Coronary artery (tissue), 2 donors: ENCODE measurements at regions not wholly inside any gene's neighbourhood (a gene's known extent, or its start where the extent isn't known, plus 50 kb on each side); places are given as distances from the start of the nearest gene placed in this dataset.
"Not testable (repeated sequence)": the region's sequence is repeated elsewhere in the genome, so short reads cannot be mapped to it uniquely, and the experiment has no call there.

Experiments used
- DNase-seq: peaks from one replicate; pipeline ENCODE4 v3.0.0-alpha.2; 2017; ENCODE audit warnings: low spot score
- H3K27ac ChIP-seq, 2 donors: fragments of 200-600 bp; sonication (generic); one replicate each; pipeline ENCODE4 v1.5.1; 2016 to 2019
- H3K4me3 ChIP-seq: fragments of 200-600 bp; sonication (generic); 2 replicates; pipeline ENCODE4 v1.5.1; 2016; ENCODE audit warnings: mild to moderate bottlenecking, moderate library complexity
- CTCF ChIP-seq: fragments of 200-600 bp; sonication (generic); IDR thresholded peaks from one replicate; pipeline ENCODE4 v1.5.1; 2019; ENCODE audit warnings: antibody characterized with exemption

DNA sequence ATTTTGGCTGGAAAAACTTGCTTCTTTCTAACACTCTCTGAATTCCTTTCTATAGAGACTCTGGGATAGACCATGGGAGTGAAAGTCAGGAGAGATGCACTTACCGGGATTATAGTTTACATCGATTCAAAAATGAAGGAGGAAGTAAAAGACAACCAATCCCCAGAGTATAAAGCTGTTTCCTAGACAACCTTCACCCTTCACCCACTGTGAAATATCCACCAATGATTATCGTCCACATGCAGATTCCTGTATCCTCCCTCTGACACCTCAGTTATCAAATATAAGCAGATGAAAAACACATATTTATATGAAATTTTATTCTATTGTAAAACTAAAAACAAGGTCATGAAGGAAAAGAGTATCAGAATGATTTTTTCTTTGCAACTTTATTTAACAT is 258.8 kb upstream of the GK2 start:
- Histone ChIP-seq H3K4me3 (no peak overlapping the region), H3K27ac (no peak overlapping the region)
- no peak for TF ChIP-seq CTCF
- no peak for DNase-seq

- Histone ChIP-seq H3K4me3 (no peak overlapping the region), H3K27ac (no peak overlapping the region)
- no peak for DNase-seq
- no peak for TF ChIP-seq CTCF
Measured at GRCh38 chr4:79666112-79666511, 258.1 kb upstream of the GK2 start.

GRCh38 chr4:79663865-79664264 is 255.8 kb upstream of the GK2 start:
- Histone ChIP-seq H3K27ac (no peak overlapping the region), H3K4me3 (no peak overlapping the region)
- no peak for DNase-seq
- TF ChIP-seq CTCF, result no peak

GRCh38 chr4:79663141-79663540 is 255.1 kb upstream of the GK2 start:
- no peak for TF ChIP-seq CTCF
- H3K4me3 ChIP-seq, result no peak overlapping the region
- no peak overlapping the region for H3K27ac ChIP-seq
- no peak for DNase-seq

DNA sequence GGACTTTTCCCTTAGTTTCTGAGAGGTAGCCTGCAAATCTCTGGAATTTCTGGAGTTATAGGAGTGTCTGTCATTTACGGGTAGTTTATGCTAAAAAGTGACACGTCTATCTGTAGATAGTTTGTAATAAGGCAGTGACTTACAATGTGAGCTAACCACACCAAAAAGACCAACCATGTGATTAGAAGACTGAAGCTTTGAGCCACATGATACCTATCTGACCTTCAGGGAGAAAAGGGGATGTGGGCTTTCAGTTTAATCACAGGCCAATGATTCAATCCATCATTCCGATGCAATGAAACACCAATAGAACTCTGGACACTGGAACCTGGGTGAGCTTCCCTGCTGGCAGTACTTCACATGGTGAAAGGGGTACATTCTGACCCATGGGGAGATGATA is 254.6 kb upstream of the GK2 start:
- TF ChIP-seq CTCF, result no peak
- DNase-seq, result no peak
- no peak overlapping the region for H3K4me3 ChIP-seq
- H3K27ac ChIP-seq, result no peak overlapping the region

- TF ChIP-seq CTCF, result no peak
- DNase-seq, result no peak
- no peak overlapping the region for H3K4me3 ChIP-seq
- H3K27ac ChIP-seq, result no peak overlapping the region
Measured at GRCh38 chr4:79661196-79661595, 253.2 kb upstream of the GK2 start.

DNA sequence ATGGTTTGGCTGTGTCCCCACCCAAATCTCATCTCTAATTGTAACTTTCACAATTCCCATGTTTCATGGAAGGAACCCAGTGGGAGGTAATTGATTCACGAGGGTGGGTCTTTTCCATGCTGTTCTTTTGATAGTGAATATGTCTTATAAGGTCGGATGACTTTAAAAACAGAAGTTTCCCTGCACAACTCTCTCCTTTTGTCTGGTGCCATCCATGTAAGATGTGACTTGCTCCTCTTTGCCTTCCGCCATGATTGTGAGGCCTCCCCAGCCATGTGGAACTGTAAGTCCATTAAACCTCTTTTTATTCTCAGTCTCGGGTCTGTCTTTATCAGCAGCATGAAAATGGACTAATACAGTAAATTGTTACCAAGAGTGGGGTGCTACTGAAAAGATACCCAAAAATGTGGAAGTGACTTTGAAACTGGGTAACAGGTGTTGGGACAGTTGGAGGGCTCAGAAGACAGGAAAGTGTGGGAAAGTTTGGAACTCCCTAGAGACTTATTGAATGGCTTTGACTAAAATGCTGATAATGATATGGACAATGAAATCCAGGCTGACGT is 251.4 kb upstream of the GK2 start:
- not testable (repeated sequence) for H3K4me3 ChIP-seq, H3K27ac ChIP-seq, DNase-seq

GRCh38 chr4:79657379-79657778 is 249.4 kb upstream of the GK2 start:
- Histone ChIP-seq H3K4me3 (no peak overlapping the region), H3K27ac (no peak overlapping the region)
- no peak for TF ChIP-seq CTCF
- DNase-seq, result no peak
